Fibroblast of skin of right quadriceps (primary cell): ENCODE measurements at regions not wholly inside any gene's neighbourhood (a gene's known extent, or its start where the extent isn't known, plus 50 kb on each side); places are given as distances from the start of the nearest gene placed in this dataset.

Source experiments
- DNase-seq: peaks from one replicate; pipeline ENCODE4 v3.0.0-alpha.2; 2013

DNA sequence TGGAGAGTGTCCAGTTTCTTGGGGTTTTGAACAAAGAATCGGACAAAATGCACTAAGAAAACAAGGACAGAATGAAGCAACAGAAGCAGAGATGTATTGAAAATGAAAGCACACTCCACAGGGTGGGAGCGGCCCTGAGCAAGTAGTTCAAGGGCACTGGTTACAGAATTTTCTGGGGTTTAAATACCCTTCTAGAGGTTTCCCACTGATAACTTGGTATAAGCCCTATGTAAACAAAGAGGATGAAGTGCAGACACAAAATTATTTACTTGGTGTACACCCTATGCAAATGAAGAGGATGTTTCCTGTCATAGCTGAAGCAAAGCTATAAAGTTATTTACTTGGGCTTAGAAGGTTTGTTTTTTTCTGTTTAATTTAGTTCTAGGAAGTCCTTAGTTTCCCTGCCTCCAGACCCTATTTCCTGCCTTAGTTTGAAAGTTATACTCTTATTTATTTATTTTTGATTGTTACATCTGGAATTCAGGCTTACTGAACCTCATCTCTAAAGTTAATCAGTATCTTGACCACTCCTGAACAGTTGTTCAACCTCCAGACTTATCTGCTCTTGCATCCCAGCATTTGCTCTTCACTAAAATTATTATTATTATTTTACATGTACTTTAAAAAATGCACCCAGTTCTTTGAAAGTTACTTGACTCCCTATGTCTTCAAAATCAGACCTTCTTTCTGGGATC lies 193.5 kb downstream of the SPP2 start:
- DNase-seq: no peak

DNA sequence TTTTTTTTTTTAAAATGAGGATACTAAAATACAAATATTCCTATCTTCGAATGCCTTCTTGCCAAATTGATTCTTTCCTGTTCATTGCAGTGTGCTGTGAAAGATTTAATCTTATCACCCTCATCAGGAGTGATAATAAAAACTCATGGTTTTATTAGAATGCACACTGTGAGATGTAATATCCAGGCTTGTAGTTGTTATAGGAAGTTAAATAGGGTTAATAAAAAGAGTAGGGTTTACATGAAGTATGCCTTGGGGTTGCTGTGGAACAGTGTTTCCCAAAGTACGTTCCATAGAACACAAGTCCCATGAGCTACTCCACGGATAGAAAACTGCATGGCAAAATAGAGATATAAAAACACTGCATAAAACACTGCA lies 191.9 kb downstream of the SPP2 start:
- DNase-seq: no peak

DNA sequence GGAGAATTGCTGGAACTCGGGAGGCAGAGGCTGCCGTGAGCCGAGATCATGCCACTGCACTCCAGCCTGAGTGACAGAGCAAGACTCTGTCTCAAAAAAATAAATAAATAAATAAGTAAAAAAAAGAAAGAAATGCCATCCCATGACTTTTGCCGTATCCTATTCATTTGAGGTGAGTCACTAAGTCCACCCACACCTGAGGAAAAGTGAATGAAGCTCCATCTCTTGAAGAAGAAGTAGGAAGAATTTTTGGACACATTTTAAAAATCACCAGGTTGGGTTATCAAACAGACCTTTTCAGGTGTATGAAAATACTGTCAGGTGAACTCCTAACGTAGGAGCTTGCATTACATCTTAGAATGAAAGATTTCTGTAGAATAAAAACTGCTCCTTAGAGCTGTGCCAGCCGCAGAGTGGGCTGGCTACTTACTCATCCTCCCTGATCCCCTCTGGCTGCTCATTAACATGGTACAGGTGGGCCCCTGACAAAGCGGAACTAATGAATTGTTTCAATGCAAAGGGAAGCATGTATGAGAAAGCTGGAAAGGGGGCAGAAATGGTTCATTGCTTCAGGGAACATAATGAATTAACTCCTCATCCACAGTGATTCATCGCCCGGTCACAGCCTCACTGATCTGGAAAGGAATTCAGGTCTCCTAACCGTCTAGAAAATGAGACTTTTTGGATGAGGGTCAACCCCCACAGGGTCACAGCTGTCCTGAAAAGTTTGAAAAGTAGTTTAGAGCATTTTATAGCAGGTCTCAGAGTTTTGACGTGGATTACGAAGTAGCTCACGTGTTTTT lies 191.4 kb downstream of the SPP2 start:
- DNase-seq: peak; percentile 80

DNA sequence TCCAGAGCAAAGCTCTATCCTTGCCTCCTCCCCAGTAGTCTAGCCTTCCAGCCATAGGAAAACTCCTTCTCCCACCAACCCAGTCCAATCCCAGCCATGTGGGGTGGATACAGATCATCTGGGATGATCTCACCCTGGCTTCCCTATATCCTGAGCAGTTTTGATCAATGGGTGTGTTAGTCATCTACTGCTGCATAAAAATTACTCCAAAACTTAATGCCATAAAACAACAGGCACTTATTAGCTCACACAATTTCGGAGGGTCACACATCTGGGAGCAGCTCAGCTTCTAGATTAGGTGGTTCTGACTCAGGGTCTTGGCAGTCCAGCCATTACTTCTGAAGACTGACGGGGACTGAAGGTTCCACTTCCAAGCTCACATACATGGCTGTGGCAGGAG lies 190.4 kb downstream of the SPP2 start:
- peak; percentile 94 for DNase-seq

DNA sequence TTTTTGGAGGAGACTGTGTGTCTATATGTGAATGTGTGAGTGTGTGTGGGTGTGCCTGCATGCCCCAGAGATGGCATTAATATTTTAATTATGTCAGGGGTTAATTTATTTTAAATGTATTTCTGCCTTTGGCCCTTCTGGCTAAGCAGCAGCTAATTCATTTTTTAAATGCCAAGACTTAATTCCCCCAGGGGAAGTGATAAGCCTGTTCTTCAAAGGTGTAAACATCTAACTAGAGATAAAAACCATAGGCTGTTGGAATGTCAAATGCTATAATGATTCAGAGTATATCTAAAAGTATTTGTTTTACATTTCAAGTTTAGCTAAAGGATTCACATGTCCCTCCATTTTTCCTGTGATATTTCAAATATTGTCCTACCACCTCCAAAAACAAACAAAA lies 184.7 kb downstream of the SPP2 start:
- no peak for DNase-seq

DNA sequence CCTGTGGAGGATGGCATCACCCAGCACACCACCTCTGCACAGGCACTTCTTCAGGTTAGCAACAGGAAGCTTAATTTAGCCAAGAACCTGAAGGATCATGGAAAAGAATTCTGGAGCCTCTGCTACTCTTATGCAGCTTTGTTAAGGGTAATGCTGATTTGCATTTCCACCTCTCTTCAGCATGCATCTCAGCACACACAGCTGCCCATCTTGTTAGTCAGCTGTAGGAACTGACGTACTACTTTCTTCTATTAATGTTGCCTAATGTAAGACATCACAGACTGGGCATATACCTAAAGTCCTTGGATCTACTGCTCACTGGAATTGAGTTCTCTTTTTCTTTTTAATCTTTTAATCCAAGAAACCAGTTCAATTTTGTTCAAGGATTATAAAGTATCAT lies 181.0 kb downstream of the SPP2 start:
- no peak for DNase-seq

DNA sequence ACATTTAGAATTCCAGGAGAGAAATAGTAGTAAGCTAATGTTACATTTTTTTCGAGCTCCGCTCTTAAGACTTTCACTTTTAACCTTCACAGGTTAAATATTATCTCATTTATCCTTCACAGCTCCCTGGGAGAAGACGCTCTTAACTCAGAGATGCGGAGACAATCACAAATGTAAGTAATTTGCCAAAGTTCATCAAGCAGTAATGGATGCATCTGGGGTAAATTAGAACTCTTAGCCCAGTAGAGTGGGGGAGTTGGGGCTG lies 168.5 kb downstream of the SPP2 start:
- DNase-seq: no peak

DNA sequence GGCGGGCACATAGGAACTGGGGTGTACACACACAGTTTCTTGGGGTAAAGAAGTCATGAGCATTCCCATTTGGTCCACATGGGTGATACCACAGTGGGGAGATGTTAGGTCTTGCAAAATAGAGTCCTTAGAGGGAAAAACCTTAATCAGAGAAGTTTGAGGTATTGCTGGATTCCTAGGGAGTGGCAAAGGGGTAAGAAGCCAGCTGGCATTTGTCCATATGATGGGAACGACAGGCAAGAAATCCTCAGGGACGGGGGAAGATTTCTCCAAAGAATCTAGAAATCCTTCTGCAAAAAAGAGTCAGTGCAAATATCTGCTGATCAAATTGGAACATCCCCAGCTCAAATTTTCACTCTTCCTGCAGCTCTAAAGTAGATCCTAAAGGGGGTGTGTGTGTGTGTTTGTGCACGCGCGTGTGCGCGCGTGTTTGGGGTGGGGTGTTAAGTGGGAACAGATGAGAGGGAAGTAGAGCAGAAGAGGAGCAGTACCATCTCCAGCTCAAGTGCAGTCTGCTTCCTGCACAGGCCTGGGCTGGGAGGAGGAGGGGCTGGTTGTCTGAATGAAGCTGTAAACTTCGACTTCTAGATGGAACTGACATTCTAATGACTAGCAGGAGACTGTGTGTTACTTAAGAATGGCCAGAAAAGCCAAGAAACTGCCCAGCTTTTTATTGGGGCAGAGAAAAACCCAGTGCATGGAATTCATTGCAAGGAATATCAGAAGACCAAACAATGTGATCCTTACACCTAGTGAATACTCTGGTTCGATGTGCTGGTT lies 168.0 kb downstream of the SPP2 start:
- DNase-seq: peak; percentile 52

DNA sequence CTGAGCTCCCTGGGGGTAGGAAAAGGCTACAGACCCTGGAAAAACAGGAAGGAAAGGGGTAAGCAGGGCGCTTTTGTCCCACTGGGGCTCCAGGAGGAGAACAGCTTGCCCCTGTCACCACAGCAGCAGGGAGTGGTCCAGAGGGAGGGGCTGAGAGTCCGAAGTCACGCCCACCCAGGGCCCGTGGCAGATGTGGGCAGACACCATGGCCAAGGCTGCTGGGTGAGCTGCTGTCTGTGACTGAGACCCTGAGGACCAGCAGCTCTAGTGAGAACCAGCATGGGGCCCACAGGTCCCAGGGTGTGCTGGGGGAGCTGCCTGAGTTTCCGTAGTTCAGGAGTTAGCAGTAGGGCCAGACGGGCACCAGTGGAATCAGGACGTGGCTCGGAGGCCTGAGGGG lies 162.0 kb downstream of the SPP2 start:
- DNase-seq: no peak

DNA sequence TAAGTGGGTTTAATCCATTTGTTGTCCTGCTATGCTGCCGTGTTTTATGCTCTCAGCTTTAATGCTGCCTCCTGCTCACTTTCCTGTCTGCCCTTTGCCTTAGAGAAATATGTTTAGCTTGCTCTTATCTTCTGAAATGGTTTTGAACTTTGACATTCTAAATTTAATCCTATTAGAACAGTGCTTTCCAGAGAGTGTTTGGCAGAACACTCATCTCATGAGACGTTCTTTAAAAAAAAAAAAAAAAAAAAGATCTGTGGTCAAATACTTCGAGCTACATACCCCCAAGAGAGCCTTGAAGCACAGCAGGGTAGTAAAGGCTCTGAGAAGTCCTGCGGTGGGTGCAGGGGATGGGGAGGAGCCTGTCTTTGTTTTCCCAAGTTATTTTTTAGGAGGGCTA lies 161.3 kb downstream of the SPP2 start:
- DNase-seq: no peak

DNA sequence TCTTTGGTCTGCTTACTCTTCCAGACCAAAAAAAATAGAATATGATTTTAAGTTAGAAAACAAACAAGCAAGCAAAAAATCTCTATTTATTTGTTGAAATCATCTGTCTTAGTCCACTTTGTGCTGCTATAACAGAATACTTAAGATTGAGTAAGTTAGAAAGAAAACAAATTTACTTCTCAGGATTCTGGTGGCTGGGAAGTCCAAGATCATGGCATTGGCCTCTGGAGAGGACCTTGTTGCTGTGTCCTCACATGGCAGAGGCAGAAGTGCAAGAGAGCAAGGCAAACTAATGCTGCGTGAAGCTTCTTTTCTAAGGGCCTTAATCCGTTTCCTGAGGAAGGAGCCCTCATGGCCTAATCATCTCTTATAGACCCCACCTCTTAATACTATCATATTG lies 156.2 kb downstream of the SPP2 start:
- no peak for DNase-seq

DNA sequence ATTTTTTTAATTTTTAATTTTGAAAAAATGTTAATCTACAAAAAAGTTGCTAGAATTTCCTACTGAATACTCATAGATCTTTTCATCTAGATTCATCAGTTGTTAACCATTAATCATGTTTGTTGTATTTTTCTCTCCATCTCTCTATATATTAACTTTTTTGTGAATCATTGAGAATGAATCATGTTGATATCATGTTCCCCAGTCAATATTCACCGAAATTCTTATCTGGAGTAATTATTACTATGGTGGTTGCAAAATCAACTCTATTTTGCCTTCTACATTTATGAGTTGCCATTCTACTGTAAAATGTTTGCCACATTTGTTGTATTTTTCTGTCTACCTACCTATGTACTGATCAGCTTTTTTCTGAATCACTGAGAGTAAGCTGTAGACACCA lies 154.0 kb downstream of the SPP2 start:
- no peak for DNase-seq

DNA sequence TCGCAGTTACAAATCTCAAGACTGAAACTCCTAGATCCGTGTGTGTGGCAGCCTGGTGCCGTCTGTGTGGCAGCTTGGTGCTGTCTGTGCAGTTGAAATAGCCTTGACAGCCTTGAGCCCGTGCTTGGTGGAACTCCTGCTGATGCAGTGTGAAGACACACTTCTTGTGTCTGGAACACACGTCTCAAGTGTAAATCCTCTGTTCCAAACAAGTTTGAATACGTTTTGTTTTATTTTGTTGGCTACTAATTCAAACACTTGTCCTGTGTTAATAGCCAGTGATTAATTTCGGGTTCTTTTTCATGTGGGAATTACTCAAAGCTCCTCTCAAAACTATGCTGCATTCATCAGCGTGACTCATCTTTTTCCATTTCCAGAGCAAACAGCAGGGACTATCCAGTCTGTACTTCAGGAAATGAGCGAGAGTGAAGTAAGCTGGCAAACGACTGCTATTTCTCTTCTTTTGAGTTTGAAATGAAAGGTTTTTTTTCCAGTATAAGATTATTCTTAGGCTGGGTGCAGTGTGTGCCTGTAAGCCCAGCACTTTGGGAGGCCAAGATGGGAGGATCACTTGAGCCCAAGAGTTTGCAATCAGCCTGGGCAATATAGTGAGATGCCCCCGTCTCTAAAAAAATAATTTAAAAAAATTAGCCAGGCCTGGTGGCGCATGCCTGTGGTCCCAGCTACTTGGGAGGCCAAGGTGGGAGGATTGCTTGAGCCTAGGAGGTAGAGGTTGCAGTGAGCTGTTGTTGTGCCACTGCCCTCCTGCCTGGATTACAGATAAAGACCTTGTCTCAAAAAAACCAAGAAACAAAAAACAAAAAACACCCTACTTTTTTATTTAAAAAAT lies 152.9 kb downstream of the SPP2 start:
- DNase-seq: peak; percentile 96

DNA sequence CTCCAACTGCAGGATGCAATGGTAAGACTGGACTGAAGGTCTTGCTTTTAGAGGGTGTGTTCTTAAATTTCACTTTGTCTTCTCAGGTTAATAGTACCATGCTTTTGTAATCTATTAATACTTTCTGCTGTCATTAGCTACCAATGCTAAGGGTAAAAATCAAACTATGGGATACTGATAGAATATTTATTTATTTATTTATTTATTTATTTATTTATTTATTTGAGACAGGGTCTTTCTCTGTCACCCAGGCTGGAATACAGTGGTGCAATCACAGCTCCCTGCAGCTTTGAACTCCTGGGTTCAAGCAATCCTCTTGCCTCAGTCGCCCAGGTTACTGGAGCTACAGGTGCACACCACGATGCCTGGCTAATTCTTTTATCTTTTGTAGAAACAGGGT lies 152.1 kb downstream of the SPP2 start:
- DNase-seq: no peak

DNA sequence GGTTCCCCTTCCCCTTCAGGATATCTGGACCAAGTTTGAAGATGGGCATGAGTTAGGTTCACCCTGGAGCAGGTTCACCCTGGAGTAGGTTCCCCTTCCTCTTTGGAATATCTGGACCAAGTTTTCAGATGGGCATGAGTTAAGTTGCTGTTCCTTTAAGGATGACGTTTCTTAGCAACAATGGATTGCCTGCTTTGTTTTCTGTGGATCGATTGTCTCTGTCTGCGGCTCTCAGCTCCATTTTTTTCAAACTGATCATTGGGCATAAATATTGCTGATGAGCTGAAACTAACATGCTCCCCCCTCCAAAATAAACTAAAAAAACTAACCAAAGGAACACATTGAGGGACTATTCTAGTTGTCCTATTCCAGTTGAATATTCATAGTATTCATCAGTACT lies 149.5 kb downstream of the SPP2 start:
- DNase-seq: no peak

DNA sequence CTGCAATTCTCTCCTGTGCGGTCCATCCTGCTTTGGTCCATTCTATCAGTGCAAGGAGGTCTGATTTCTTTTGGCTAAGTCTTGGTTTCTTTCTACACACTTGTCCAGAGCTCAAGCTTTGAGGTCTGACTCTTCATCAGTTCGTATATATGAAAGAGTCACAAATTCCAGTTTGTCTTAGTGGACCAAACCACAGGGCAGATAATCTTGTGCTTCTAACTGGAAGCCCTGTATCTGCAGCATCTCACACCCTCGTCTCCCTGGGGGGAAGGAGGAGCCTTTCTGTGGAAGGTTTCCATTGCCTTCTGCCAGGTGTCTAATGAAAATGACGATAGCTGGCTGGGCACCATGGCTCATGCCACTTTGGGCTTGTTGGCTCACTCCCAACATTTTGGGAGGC lies 148.5 kb downstream of the SPP2 start:
- no peak for DNase-seq

DNA sequence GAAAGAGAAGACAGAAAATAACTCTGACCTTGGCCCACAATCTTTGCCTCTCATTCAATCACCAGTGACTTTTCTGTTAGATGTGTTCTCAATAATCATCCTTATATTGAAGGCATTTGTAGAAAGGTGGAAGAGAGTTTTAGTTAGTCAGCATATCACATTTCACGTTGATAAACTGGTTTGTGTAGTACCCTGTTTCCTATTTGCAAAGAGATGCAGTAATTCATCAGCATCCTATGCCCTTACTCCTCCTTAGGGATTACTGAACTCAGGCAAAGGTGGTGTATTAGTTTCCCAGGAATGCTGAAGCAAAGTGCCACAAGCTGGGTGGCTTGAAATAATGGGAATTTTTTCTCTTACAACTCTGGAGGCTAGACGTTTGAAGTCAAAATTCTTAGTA lies 145.0 kb downstream of the SPP2 start:
- no peak for DNase-seq

DNA sequence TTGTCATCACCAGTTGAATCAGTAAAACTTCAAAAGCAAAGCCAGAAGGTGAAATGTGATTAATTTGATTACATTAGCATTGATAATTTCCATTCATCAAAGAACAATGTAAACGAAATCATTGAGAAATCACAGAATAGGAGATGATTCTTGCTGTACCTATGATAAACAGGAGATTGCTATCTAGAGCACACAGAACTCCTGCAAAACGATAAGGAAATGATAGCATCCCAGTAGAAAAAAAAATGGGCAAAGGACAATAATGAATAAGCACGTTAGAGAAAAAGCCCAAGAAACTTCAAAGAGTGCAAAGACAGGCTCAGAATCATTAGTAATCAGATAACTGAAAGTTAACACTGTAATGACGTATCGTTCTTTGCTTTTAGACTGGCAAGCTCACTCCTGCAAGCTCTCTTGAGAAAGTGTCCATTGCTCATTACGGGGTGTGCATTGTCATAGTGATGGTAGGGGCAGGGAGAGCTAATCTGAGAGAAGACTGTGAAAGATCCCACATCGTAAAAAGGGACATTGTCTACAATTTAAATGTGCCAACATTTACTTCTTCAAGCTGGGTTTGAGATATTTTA lies 143.6 kb downstream of the SPP2 start:
- no peak for DNase-seq

DNA sequence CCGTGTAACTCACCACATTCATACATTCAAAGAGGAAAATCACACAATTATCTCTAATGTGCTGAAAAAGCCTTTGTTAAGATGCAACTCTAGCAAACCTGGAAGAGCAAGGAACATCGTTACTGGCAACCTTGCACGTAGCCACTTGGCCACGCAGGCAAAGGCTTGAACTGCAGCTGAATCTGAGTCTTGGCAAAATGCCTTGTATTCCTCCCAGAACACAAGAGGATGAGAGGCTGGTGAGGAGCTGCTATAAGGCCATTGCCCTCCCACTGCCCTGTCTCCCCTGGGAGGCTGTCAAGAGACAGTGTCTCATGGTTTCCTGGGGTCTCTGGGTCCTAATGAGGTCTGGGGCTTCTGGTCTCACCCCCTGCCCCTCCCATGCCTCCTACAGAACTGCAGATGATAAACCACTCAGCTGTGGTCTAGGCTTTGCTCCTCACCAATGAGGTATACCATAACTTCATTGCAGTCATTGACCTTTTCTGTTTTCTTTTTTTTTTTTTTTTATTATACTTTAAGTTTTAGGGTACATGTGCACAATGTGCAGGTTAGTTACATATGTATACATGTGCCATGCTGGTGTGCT lies 141.4 kb downstream of the SPP2 start:
- DNase-seq: no peak

DNA sequence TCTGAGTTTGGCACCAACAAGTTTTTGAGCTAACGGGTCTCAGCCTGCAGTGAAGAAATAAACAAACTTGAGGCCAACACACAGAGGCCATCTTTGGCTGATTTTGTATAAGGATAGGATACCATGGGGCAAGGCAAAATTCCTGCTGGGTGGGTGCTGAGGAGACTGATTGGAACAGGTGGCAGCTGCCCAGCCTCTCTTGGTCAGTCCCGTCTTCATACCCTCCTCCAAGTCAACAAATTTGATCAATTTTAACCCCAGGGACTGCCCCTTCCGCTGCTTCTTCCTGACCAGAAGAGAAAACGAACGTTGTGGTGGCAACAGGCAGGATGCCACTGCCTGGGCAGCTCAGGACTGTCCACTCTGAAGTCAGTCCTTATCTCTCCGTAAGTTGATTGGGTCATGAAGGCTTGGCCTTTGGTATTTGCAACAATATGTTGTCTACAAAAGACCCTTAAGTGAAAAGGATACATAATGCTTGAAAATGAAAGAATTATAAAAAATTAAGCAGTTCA lies 139.3 kb downstream of the SPP2 start:
- DNase-seq: no peak

DNA sequence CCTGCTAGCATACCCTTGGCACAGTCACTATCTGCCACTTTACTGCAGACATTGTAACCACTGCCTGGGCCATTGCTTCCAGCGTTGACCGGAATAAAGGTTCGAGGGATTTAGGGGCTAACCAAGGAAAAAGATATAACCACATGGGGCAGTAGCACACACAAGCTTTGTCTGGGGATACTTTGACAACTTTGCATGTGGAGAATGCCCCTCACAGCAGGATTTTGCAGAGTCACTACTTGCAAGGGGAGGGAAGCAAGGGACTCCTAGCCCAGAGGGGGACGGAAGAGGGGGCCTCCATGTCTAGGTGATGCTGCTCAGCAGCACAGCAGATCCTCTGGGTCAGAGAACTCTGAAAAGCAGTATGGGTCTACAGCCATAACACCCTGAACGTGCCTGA lies 138.7 kb downstream of the SPP2 start:
- no peak for DNase-seq

DNA sequence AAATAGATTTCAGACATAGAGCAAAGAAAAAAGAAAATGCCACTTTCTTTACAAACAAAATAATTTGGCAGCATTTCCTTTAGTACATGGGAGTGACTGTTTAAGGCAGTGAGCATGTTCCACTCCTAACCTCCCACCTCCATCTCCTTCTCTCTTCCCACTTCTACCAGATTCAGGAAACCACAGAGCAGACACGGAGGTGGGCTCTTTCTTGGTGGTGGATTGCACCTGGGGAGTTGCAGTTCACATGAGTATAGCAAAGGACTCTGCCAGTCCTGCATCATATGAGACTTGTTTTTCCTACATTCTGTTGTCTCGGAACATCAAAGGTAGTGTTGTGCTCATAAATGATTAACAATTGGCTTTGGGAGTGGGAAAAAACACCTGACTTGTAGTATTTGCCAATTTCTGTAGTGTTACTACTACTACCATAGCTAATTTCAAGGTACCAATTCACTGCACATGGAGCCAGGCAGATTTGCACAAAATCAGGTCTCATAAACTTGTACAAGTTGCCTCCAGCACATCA lies 137.2 kb downstream of the SPP2 start:
- no peak for DNase-seq
